ENCODE measurements at regions not wholly inside any gene's neighbourhood (a gene's known extent, or its start where the extent isn't known, plus 50 kb on each side); places are given as distances from the start of the nearest gene placed in this dataset.

- TF ChIP-seq TAF1 (IDR thresholded peaks at IDR 0.05; ENCODE audit: low read depth, low read length) (no peak), CEBPB (IDR thresholded peaks at IDR 0.05; ENCODE audit: low read depth, low read length) (no peak), PHF8 (conservative IDR thresholded peaks at IDR 0.05; ENCODE audit: low read depth, low read length) (no peak), KDM1A (IDR thresholded peaks at IDR 0.05; ENCODE audit: borderline replicate concordance, low read length) (no peak), CREB1 (IDR thresholded peaks at IDR 0.05) (no peak), YY1 (IDR thresholded peaks at IDR 0.05; ENCODE audit: low read depth, low read length) (no peak), SP2 (IDR thresholded peaks at IDR 0.05; ENCODE audit: low read length) (no peak), SAP30 (IDR thresholded peaks at IDR 0.05; ENCODE audit: insufficient read depth, insufficient replicate concordance, low read length) (no peak)
These were observed 771.6 kb downstream of the EFNB2 start (continued) for GRCh38 chr13:105763851-105764250.
